ENCODE measurements at regions not wholly inside any gene's neighbourhood (a gene's known extent, or its start where the extent isn't known, plus 50 kb on each side); places are given as distances from the start of the nearest gene placed in this dataset.
A peak's percentile ranks its signal among the peaks of the same experiment; 100 is the strongest.

DNA sequence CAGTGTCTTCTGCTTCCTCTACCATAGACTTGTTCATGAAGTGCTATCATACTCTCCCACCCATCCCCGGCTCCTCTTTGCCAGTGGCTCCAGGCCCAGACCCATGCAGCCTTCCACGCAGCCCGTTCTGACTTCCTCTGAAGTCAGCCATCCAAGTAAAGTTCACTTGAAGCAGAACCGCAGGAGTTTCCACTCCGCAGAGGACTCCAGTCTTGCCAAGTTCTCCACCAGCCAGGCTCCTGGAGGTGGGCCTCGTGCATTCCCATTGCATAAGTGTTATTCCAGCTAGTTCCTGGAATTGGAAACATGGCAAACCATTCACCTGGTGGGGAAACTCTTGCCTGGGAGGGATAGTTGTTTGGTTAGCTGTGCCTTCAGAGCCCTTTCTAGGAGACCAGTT, 185.1 kb downstream of the PLPP3 start:
- TF ChIP-seq, protein P1, sequence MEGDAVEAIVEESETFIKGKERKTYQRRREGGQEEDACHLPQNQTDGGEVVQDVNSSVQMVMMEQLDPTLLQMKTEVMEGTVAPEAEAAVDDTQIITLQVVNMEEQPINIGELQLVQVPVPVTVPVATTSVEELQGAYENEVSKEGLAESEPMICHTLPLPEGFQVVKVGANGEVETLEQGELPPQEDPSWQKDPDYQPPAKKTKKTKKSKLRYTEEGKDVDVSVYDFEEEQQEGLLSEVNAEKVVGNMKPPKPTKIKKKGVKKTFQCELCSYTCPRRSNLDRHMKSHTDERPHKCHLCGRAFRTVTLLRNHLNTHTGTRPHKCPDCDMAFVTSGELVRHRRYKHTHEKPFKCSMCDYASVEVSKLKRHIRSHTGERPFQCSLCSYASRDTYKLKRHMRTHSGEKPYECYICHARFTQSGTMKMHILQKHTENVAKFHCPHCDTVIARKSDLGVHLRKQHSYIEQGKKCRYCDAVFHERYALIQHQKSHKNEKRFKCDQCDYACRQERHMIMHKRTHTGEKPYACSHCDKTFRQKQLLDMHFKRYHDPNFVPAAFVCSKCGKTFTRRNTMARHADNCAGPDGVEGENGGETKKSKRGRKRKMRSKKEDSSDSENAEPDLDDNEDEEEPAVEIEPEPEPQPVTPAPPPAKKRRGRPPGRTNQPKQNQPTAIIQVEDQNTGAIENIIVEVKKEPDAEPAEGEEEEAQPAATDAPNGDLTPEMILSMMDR (IDR thresholded peaks at IDR 0.05): no peak
- TF ChIP-seq POLR2A (IDR thresholded peaks at IDR 0.05) (no peak), EP300 (IDR thresholded peaks at IDR 0.05) (peak in 1 of 2 donors; percentile 69)

All from tibial nerve (tissue), 4 donors.